ENCODE measurements at regions not wholly inside any gene's neighbourhood (a gene's known extent, or its start where the extent isn't known, plus 50 kb on each side); places are given as distances from the start of the nearest gene placed in this dataset.
"Not testable (repeated sequence)": the region's sequence is repeated elsewhere in the genome, so short reads cannot be mapped to it uniquely, and the experiment has no call there.

DNA sequence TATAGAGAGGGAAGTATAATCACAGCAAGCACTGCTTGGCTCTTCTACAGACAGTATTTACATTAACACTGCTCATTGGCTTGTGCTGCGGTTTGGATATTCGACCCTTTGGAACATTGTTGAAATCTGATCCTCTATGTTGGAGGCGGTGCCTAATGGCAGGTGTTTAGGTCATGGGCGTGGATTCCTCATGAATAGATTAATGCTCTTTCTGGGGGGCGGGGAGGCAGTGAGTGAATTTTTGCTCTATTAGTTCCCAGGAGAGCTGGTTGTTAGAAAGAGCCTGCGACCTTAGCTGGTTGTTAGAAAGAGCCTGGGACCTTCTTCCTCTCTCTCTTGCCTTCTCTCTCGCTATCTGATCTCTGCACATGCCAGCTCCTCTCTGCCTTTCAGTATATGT is 77.3 kb upstream of the SVIL start:
- H3K27me3 Mint-ChIP-seq = no peaks in the 10 kb centered on the region
- no peak overlapping the region for H3K4me3 Mint-ChIP-seq
- CTCF ChIA-PET = no interaction called here
- DNase-seq = no peak
- no peak overlapping the region for H3K27ac Mint-ChIP-seq
- H3K9me3 Mint-ChIP-seq = no peaks in the 10 kb centered on the region
- peaks cover 3% of the 10 kb centered on the region for H3K4me1 Mint-ChIP-seq
- H3K36me3 Mint-ChIP-seq = peaks cover 6% of the 10 kb centered on the region

DNA sequence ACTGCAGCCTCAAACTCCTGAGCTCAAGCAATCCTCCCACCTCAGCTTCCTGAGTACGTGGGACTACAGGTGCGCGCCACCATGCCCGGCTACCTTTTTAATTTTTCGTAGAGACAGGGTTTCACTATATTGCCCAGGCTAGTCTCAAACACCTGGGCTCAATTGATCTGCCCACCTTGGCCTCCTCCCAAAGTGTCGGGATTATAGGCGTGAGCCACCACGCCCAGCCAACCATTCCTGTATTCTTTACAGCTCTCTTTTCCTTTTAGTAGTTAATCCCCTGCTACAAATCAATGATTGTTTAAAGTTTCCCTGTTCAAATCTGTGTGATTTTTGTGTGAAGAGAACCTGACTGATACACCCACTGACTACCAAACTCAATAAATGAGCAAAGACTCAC is 75.4 kb upstream of the SVIL start:
- Mint-ChIP-seq H3K36me3 (peaks cover 11% of the 10 kb centered on the region), H3K4me1 (peaks cover 9% of the 10 kb centered on the region), H3K4me3 (no peak overlapping the region), H3K27me3 (no peaks in the 10 kb centered on the region), H3K9me3 (peaks cover 11% of the 10 kb centered on the region), H3K27ac (no peak overlapping the region)
- CTCF ChIA-PET = no interaction called here
- no peak for DNase-seq

DNA sequence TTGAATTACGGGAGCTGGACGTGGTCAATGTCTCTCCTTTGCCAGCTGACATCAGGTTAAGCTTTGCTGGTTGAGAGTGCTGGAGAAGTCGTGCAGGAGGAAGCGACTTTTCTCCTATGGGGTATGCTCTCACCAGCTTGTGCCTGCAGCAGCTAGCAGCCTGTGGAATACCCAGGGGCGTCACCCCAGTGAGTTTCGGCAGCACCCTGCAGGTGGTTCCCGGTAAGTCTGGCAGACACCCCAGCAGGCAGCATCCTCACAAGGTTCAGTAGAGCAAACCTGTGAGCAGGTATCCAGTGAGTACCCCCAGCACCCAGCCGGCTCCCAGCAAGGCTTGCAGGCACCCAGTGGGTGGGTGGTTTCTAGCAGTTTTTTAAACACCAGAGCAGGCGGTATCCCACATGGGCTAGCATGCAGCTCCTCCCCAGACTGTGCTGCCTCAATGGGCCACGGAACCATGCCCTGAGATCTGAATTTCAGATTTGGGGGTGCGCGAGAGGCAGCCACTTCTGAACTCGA is 74.8 kb upstream of the SVIL start:
- Mint-ChIP-seq H3K4me1 (peaks cover 9% of the 10 kb centered on the region), H3K27me3 (no peaks in the 10 kb centered on the region), H3K4me3 (no peak overlapping the region), H3K36me3 (peaks cover 12% of the 10 kb centered on the region), H3K27ac (no peak overlapping the region), H3K9me3 (peaks cover 11% of the 10 kb centered on the region)
- DNase-seq = no peak
- CTCF ChIA-PET = no interaction called here

DNA sequence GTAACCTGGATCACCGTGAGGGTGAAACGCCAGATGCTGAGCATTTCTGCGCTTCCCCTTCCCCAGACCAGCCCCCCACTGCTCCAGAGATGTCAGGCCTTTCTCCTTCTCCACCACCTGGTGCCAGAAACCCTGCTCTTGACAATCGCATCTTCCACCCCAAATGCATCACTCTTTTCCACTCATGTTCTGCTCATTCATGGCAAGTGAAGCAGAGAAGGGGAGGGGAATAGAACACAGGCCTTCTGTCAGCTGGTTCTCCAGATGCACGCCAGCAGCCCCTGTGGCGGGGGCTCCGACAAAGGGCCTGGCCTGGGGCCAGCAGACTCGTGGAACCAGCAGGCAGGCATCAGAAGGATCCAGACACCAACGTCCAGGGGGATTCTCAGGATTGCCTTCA is 68.5 kb upstream of the SVIL start:
- CTCF ChIA-PET = no interaction called here
- DNase-seq = no peak
- H3K36me3 Mint-ChIP-seq = peaks cover 11% of the 10 kb centered on the region
- H3K27ac Mint-ChIP-seq = peak overlapping the region; percentile 70
- H3K27me3 Mint-ChIP-seq = no peaks in the 10 kb centered on the region
- H3K4me3 Mint-ChIP-seq = peak overlapping the region; percentile 22
- H3K4me1 Mint-ChIP-seq = peaks cover 29% of the 10 kb centered on the region
- H3K9me3 Mint-ChIP-seq = peaks cover 11% of the 10 kb centered on the region

DNA sequence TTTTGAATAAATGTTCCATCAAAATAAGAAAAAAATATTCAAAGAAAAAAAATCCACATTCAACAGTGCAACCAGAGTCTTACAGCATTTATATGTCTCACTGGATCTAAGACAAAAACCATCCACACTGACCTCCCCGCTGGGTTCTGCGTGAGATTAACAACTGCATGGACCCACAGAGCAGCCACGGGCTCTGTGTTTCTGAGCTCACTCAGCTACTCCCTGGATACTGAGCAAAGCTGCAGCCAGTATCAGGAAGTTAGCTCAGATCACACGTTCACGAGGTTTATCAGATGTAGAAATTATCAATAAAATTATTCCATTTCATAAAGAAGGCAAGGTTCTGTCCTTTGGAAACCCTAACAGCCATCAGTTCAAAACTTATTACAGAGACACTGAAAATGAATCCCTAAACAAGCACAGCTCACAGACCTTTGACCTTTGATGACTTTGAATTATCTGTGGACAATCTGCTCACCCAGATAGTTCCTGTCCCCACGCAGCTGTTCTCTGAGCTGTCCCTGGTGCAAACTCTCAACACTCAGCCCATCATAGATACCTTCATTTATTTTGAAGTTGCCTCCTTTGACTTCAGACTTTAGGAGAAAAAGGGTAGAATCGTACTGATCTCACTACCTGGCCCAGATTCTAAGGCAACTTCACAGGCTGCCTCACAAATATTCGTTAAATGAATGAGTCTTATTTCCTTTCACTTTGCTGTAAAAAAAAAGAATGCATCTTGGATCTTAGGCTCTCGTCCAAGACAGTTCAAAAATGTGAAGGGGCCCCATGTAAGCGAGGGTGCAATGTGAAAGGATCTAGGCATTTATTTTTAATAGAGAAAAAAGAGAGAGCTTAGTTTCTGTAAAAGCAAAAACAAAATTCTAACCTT is 67.7 kb upstream of the SVIL start:
- Mint-ChIP-seq H3K27ac (peak overlapping the region; percentile 71), H3K9me3 (peaks cover 11% of the 10 kb centered on the region), H3K36me3 (peaks cover 11% of the 10 kb centered on the region), H3K27me3 (no peaks in the 10 kb centered on the region), H3K4me1 (peaks cover 29% of the 10 kb centered on the region), H3K4me3 (peak overlapping the region; percentile 23)
- CTCF ChIA-PET = interaction anchor here (0.6 kb wide), 1 partner anchor 106 kb away, joined by 3 read pairs; no protein-coding TSS in a partner anchor
- DNase-seq = no peak

DNA sequence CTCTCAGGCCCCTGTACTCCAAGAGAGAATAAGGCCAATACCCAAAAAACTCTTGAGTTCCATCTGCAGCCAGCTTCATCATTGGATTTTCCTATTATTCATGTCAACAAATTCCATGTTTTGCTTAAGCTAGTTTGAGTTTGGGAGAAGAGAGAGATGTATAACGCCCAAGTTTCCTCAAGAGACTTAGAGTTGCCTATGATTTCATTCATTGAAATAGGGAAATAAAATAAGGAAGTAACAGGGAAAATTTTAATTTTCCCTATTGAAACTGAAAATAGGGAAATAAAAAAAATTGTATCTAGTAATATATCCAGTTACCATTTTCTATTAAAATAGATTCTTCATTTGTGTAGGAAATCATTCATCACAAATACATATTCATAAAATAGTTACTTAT is 66.5 kb upstream of the SVIL start:
- H3K27ac Mint-ChIP-seq = no peak overlapping the region
- CTCF ChIA-PET = interaction anchor here (1.5 kb wide), 1 partner anchor 32 kb away, joined by 3 read pairs; no protein-coding TSS in a partner anchor

DNA sequence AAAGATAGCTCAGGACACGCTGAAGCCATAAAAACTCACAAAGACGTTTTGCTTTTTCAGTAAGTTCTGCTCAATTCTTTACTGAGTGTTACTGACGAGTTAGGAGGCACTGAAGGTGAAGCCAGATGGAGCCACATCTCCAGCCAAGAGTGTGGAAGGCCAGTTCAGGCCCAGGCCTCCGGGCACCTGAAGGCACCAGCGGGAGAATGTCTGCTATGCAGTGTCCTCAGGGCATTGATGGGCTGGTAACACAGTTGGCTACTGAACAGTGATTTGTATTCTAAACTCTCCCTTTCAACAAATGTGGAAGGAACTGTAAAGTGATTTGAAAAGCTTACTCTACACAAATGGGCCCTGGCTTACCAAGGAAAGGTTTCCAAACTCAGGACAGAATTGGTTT is 64.8 kb upstream of the SVIL start:
- CTCF ChIA-PET = interaction anchor here (1.5 kb wide), 1 partner anchor 34 kb away, joined by 3 read pairs; no protein-coding TSS in a partner anchor
- Mint-ChIP-seq H3K4me1 (peaks cover 23% of the 10 kb centered on the region), H3K27ac (no peak overlapping the region), H3K36me3 (peaks cover 1% of the 10 kb centered on the region), H3K27me3 (no peaks in the 10 kb centered on the region), H3K9me3 (no peaks in the 10 kb centered on the region), H3K4me3 (no peak overlapping the region)
- no peak for DNase-seq

More for the DNA sequence above, 66.5 kb upstream of the SVIL start:
- H3K9me3 Mint-ChIP-seq = peaks cover 5% of the 10 kb centered on the region
- no peak overlapping the region for H3K4me3 Mint-ChIP-seq
- H3K36me3 Mint-ChIP-seq = peaks cover 4% of the 10 kb centered on the region
- H3K27me3 Mint-ChIP-seq = no peaks in the 10 kb centered on the region
- H3K4me1 Mint-ChIP-seq = peaks cover 26% of the 10 kb centered on the region
- no peak for DNase-seq

DNA sequence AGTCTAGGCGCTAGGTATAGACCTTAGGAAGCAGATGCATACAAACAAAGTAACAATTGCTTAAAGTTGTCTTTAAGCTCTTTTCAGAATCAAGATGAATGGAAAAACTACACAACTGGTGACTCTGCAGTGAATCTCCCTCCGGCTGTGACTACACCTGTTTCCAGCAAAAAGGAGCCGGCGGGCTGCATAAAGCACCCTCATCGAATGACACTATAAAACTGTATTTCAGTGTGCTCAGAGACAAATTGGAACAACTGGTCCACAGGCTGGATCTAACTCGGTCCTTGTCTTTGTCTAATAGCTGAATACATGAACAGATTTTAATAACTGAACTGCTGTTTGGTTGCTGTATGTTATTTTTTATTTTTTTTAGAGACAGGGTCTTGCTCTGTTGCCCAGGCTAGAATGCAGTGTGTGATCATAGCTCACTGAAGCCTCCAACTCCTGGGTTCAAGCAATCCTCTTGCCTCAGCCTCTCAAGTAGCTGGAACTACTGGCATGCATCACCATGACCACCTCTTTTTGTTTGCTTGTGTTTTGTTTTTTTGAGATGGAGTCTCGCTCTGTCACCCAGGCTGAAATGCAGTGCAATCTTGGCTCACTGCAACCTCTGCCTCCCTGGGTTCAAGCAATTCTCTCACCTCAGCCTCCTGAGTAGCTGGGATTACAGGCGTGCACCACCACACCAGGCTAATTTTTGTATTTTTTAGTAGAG is 64.2 kb upstream of the SVIL start:
- Mint-ChIP-seq H3K4me3 (no peak overlapping the region), H3K27me3 (no peaks in the 10 kb centered on the region), H3K36me3 (no peaks in the 10 kb centered on the region), H3K4me1 (peaks cover 17% of the 10 kb centered on the region), H3K9me3 (no peaks in the 10 kb centered on the region), H3K27ac (no peak overlapping the region)
- no peak for DNase-seq
- CTCF ChIA-PET = no interaction called here

DNA sequence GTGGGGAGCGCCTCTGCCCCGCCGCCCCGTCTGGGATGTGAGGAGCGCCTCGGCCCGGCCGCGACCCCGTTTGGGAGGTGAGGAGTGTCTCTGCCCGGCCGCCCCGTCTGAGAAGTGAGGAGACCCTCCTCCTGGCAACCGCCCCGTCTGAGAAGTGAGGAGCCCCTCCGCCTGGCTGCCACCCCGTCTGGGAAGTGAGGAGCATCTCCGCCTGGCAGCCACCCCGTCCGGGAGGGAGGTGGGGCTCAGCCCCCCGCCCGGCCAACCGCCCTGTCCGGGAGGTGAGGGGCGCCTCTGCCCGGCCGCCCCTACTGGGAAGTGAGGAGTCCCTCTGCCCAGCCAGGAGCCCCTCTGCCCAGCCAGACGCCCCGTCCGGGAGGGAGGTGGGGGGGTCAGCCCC is 61.8 kb upstream of the SVIL start:
- CTCF ChIA-PET, H3K9me3 Mint-ChIP-seq: not testable (repeated sequence)

DNA sequence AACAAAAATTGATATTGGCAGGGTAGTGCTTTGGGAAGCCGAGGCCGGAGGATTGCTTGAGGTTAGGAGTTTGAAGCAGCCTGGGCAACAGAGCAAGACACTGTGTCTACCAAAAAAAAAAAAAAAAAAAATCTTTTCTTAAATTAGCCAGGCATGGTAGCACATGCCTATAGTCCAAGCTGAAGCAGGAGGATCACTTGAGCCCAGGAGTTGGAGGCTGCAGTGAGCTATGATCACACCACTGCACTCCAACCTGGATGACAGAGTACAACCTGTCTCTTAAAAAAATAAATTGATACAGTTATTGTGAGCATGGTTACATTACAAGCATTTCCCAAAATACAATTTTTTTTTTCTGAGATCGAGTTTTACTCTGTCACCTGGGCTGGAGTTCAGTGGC is 59.4 kb upstream of the SVIL start:
- no peak for DNase-seq
- no peak overlapping the region for H3K4me3 Mint-ChIP-seq
- no peaks in the 10 kb centered on the region for H3K9me3 Mint-ChIP-seq
- H3K27ac Mint-ChIP-seq = no peak overlapping the region
- H3K4me1 Mint-ChIP-seq = peaks cover 9% of the 10 kb centered on the region
- no peaks in the 10 kb centered on the region for H3K36me3 Mint-ChIP-seq
- no peaks in the 10 kb centered on the region for H3K27me3 Mint-ChIP-seq
- CTCF ChIA-PET = no interaction called here

More for the DNA sequence above, 61.8 kb upstream of the SVIL start:
- not testable (repeated sequence) for H3K27ac Mint-ChIP-seq, H3K4me3 Mint-ChIP-seq, H3K4me1 Mint-ChIP-seq, DNase-seq, H3K27me3 Mint-ChIP-seq, H3K36me3 Mint-ChIP-seq

DNA sequence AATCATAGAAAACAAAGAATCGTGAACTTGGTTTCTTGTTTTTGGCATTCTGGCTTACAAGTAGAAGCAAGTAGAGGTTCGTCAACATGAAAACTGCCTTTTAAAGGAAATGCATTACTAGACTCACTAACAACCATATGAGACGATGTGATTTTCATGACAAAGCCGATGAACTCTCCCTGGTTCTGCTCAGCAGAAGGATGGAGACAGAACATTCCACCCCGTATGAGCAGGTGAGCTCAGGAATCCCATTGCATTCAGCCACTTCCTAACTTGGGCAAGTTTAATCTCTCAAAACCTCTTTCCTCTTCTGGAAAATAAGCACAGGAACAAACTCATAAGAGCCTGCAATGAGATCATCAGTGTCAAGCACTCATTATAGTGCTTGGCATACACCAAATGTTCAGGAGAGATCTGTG is 57.4 kb upstream of the SVIL start:
- CTCF ChIA-PET = no interaction called here
- H3K4me1 Mint-ChIP-seq = peaks cover 24% of the 10 kb centered on the region
- no peak overlapping the region for H3K4me3 Mint-ChIP-seq
- DNase-seq = no peak
- H3K27ac Mint-ChIP-seq = no peak overlapping the region
- no peaks in the 10 kb centered on the region for H3K27me3 Mint-ChIP-seq
- peaks cover 3% of the 10 kb centered on the region for H3K36me3 Mint-ChIP-seq
- H3K9me3 Mint-ChIP-seq = no peaks in the 10 kb centered on the region

DNA sequence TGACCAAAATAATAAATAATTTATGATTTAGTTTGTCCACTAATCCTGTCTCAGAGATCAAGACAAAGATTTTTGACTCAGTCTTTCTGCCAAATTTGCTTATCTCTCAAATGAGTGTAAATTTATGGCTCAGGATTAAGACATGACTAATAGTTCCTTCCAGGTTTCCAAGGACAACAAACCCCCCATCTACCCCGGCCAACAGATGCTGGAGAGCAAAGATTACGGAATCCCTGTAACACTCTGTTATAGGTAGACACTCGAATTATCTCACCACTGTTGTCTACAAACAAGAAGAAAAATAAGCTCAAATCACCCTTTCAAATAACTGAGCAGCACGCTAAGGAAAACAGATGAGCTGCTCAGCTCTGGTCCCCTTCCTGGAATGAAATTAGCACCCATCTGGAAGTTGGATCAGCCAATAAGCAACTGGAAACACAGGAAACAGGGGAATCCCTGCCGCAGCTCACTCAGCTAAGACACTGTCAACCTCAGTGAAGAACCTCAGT is 56.8 kb upstream of the SVIL start:
- no peak overlapping the region for H3K27ac Mint-ChIP-seq
- no peak for DNase-seq
- H3K4me1 Mint-ChIP-seq = peaks cover 24% of the 10 kb centered on the region
- CTCF ChIA-PET = interaction anchor here (0.6 kb wide), 1 partner anchor 137 kb away, joined by 3 read pairs; no protein-coding TSS in a partner anchor
- peaks cover 4% of the 10 kb centered on the region for H3K36me3 Mint-ChIP-seq
- no peaks in the 10 kb centered on the region for H3K9me3 Mint-ChIP-seq
- H3K4me3 Mint-ChIP-seq = no peak overlapping the region
- no peaks in the 10 kb centered on the region for H3K27me3 Mint-ChIP-seq

DNA sequence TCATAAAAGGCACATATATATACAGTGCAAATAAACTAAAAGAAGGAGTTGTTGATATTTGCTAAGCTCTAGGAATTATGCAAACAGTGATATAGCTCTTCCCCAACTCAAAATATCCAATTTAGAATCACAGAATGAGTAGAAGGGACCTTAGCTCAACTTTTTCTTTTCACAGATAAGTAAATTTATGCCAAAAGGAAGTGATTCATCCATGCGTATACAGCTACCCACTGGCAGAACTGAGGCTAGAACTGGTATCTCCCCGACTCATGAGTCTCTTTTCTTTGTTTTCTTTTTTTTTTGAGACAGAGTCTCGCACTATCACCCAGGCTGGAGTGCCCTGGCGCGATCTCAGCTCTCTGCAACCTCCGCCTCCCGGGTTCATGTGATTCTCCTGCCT is 54.2 kb upstream of the SVIL start:
- Mint-ChIP-seq H3K4me3 (no peak overlapping the region), H3K36me3 (peaks cover 25% of the 10 kb centered on the region), H3K27me3 (no peaks in the 10 kb centered on the region), H3K9me3 (no peaks in the 10 kb centered on the region), H3K4me1 (peaks cover 28% of the 10 kb centered on the region), H3K27ac (no peak overlapping the region)
- DNase-seq = no peak
- CTCF ChIA-PET = interaction anchor here (0.6 kb wide), 1 partner anchor 264 kb away, joined by 3 read pairs; no protein-coding TSS in a partner anchor

DNA sequence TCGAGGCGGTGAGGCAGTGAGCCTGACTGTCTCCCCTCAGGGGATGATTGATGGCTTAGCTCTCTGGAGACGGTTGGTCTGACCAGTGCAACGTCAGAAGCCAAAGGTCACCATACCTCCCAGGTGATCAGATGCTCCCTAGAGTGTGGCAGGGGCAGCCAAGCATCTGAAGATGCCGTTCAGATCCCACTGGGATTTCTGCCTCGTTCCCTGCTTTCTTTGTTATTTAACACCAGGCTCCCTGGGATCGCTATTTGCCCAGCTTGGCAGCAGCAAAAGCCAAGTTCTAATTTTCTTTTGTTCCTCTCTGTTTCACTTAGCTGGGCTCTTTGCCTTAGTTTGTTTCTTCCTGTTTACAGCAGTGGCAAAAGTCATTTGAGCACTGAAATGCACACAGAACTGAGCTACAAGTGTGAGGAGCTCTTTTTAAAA is 53.5 kb upstream of the SVIL start:
- no peak for DNase-seq
- Mint-ChIP-seq H3K27ac (peak overlapping the region; percentile 70), H3K4me1 (peaks cover 35% of the 10 kb centered on the region), H3K4me3 (no peak overlapping the region), H3K9me3 (peaks cover 5% of the 10 kb centered on the region), H3K36me3 (peaks cover 32% of the 10 kb centered on the region), H3K27me3 (no peaks in the 10 kb centered on the region)
- CTCF ChIA-PET = interaction anchor here (0.6 kb wide), 1 partner anchor 264 kb away, joined by 3 read pairs; no protein-coding TSS in a partner anchor
